GM18907 (cell line): ENCODE measurements at regions not wholly inside any gene's neighbourhood (a gene's known extent, or its start where the extent isn't known, plus 50 kb on each side); places are given as distances from the start of the nearest gene placed in this dataset.

Experiments used
- ATAC-seq: cut with Tn5 transposase; IDR thresholded peaks from one replicate; pipeline ENCODE4 v1.9.1; 2021; ENCODE audit warnings: mild to moderate bottlenecking, moderate library complexity; ENCODE audit not compliant: unreplicated experiment

GRCh38 chr7:125592331-125592730 is 662.7 kb upstream of the POT1 start:
- ATAC-seq = no peak

- ATAC-seq = no peak
Observed at GRCh38 chr7:125573126-125573525, 643.5 kb upstream of the POT1 start.

GRCh38 chr7:125572414-125572813 is 642.8 kb upstream of the POT1 start:
- ATAC-seq = no peak

GRCh38 chr7:125568799-125569198 is 639.2 kb upstream of the POT1 start:
- peak; percentile 72 for ATAC-seq

- no peak for ATAC-seq
Observed at GRCh38 chr7:125567686-125568085, 638.1 kb upstream of the POT1 start.

- no peak for ATAC-seq
Observed at GRCh38 chr7:125563964-125564529, 634.4 kb upstream of the POT1 start.

GRCh38 chr7:125563557-125563956 is 633.9 kb upstream of the POT1 start:
- ATAC-seq = no peak

GRCh38 chr7:125561006-125561405 is 631.4 kb upstream of the POT1 start:
- no peak for ATAC-seq

- no peak for ATAC-seq
Observed at GRCh38 chr7:125559921-125560320, 630.3 kb upstream of the POT1 start.

GRCh38 chr7:125555916-125556315 is 626.3 kb upstream of the POT1 start:
- no peak for ATAC-seq

- ATAC-seq = no peak
Observed at GRCh38 chr7:125551008-125551407, 621.4 kb upstream of the POT1 start.

- no peak for ATAC-seq
Observed at GRCh38 chr7:125547505-125547904, 617.9 kb upstream of the POT1 start.

GRCh38 chr7:125530553-125530952 is 600.9 kb upstream of the POT1 start:
- ATAC-seq = no peak

- ATAC-seq = no peak
Observed at GRCh38 chr7:125529249-125529648, 599.6 kb upstream of the POT1 start.

- no peak for ATAC-seq
Observed at GRCh38 chr7:125526958-125527357, 597.3 kb upstream of the POT1 start.

- no peak for ATAC-seq
Observed at GRCh38 chr7:125526092-125526491, 596.5 kb upstream of the POT1 start.

- ATAC-seq = no peak
Observed at GRCh38 chr7:125516194-125516593, 586.6 kb upstream of the POT1 start.

- ATAC-seq = no peak
Observed at GRCh38 chr7:125512373-125512772, 582.7 kb upstream of the POT1 start.

GRCh38 chr7:125511310-125511709 is 581.7 kb upstream of the POT1 start:
- no peak for ATAC-seq

- no peak for ATAC-seq
Observed at GRCh38 chr7:125506331-125506730, 576.7 kb upstream of the POT1 start.

GRCh38 chr7:125504848-125505247 is 575.2 kb upstream of the POT1 start:
- no peak for ATAC-seq

- no peak for ATAC-seq
Observed at GRCh38 chr7:125495997-125496396, 566.4 kb upstream of the POT1 start.

GRCh38 chr7:125492521-125492920 is 562.9 kb upstream of the POT1 start:
- no peak for ATAC-seq
